SK-N-SH treated with all-trans-retinoic acid at 6 μM for 48 hours (cell line): ENCODE measurements at regions not wholly inside any gene's neighbourhood (a gene's known extent, or its start where the extent isn't known, plus 50 kb on each side); places are given as distances from the start of the nearest gene placed in this dataset.

ENCODE experiments used
- ATAC-seq: fragments of 200-7000 bp; cut with Tn5 transposase; 3 replicates; pipeline ENCODE4 v1.9.1; 2020; ENCODE audit warnings: mild to moderate bottlenecking, moderate library complexity
- ARNTL ChIP-seq: fragments of 450-650 bp; formaldehyde crosslinking; IDR thresholded peaks from 2 replicates; pipeline ENCODE4 v1.5.0; 2020; ENCODE audit warnings: low read depth, mild to moderate bottlenecking, moderate library complexity, borderline replicate concordance
- BACH2 ChIP-seq: fragments of 250-450 bp; sonication (Bioruptor Pico); IDR thresholded peaks from 2 replicates; pipeline ENCODE4 v1.9.0; 2021; ENCODE audit warnings: mild to moderate bottlenecking, borderline replicate concordance
- CREB5 ChIP-seq: fragments of 250-450 bp; sonication (Bioruptor Pico); IDR thresholded peaks from 2 replicates; pipeline ENCODE4 v1.5.1; 2020; ENCODE audit warnings: low read depth, mild to moderate bottlenecking, moderate library complexity
- CSDC2 ChIP-seq: fragments of 250-450 bp; sonication (Bioruptor Pico); IDR thresholded peaks from 2 replicates; pipeline ENCODE4 v1.5.0; 2020; ENCODE audit warnings: mild to moderate bottlenecking, moderate library complexity
- CSRNP3 ChIP-seq: fragments of 250-450 bp; sonication (Bioruptor Pico); IDR thresholded peaks from 2 replicates; pipeline ENCODE4 v1.5.1; 2021; ENCODE audit warnings: mild to moderate bottlenecking, moderate library complexity
- ESRRG ChIP-seq: fragments of 250-450 bp; sonication (Bioruptor Pico); IDR thresholded peaks from 2 replicates; pipeline ENCODE4 v1.6.1; 2021; ENCODE audit warnings: mild to moderate bottlenecking
- GLIS3 ChIP-seq: fragments of 250-450 bp; sonication (Bioruptor Pico); IDR thresholded peaks from 2 replicates; pipeline ENCODE4 v1.5.0; 2020; ENCODE audit warnings: mild to moderate bottlenecking, moderate library complexity
- ISL1 ChIP-seq: fragments of 250-450 bp; sonication (Bioruptor Pico); IDR thresholded peaks from 2 replicates; pipeline ENCODE4 v2.1.2; 2022; ENCODE audit warnings: mild to moderate bottlenecking, moderate library complexity
- OSR1 ChIP-seq: fragments of 250-450 bp; sonication (Bioruptor Pico); IDR thresholded peaks from 2 replicates; pipeline ENCODE4 v1.8.0; 2022; ENCODE audit warnings: moderate library complexity, mild to moderate bottlenecking, inconsistent platforms
- PATZ1 ChIP-seq: fragments of 250-450 bp; sonication (Bioruptor Pico); IDR thresholded peaks from 2 replicates; pipeline ENCODE4 v1.8.0; 2020; ENCODE audit warnings: mild to moderate bottlenecking, moderate library complexity, borderline replicate concordance
- PPARA ChIP-seq: fragments of 250-450 bp; sonication (Bioruptor Pico); IDR thresholded peaks from 2 replicates; pipeline ENCODE4 v1.5.0; 2020; ENCODE audit warnings: mild to moderate bottlenecking, borderline replicate concordance
- RARB ChIP-seq: fragments of 250-450 bp; sonication (Bioruptor Pico); IDR thresholded peaks from 2 replicates; pipeline ENCODE4 v1.8.0; 2021; ENCODE audit warnings: mild to moderate bottlenecking, moderate library complexity
- SNAI2 ChIP-seq: fragments of 250-450 bp; sonication (Bioruptor Pico); IDR thresholded peaks from 2 replicates; pipeline ENCODE4 v1.5.0; 2020; ENCODE audit warnings: mild to moderate bottlenecking, moderate library complexity
- TCF4 ChIP-seq: fragments of 250-450 bp; sonication (Bioruptor Pico); IDR thresholded peaks from 2 replicates; pipeline ENCODE4 v1.8.0; 2021; ENCODE audit warnings: mild to moderate bottlenecking, moderate library complexity, borderline replicate concordance
- ZC3H10 ChIP-seq: fragments of 250-450 bp; sonication (Bioruptor Pico); IDR thresholded peaks from 2 replicates; pipeline ENCODE4 v1.5.1; 2021; ENCODE audit warnings: mild to moderate bottlenecking, moderate library complexity
- ZFP3 ChIP-seq: fragments of 250-450 bp; sonication (Bioruptor Pico); IDR thresholded peaks from 2 replicates; pipeline ENCODE4 v1.5.0; 2020; ENCODE audit warnings: mild to moderate bottlenecking, moderate library complexity
- ZFP30 ChIP-seq: fragments of 450-650 bp; formaldehyde crosslinking; IDR thresholded peaks from 2 replicates; pipeline ENCODE4 v1.5.0; 2022; ENCODE audit warnings: mild to moderate bottlenecking, moderate library complexity
- ZNF565 ChIP-seq: fragments of 450-650 bp; formaldehyde crosslinking; conservative IDR thresholded peaks from 2 replicates; pipeline ENCODE4 v1.5.0; 2020; ENCODE audit warnings: low read depth, mild to moderate bottlenecking, moderate library complexity
- ZNF70 ChIP-seq: fragments of 450-650 bp; formaldehyde crosslinking; IDR thresholded peaks from 2 replicates; pipeline ENCODE4 v1.5.0; 2020; ENCODE audit warnings: mild to moderate bottlenecking, moderate library complexity
- ZNF8 ChIP-seq: fragments of 450-650 bp; formaldehyde crosslinking; IDR thresholded peaks from 2 replicates; pipeline ENCODE4 v1.5.0; 2020; ENCODE audit warnings: mild to moderate bottlenecking, moderate library complexity
- TF ChIP-seq, protein P1 (sequence below): fragments of 250-450 bp; sonication (Bioruptor Pico); IDR thresholded peaks from 2 replicates; pipeline ENCODE4 v1.8.0; 2021; ENCODE audit warnings: low read depth, mild to moderate bottlenecking, moderate library complexity, borderline replicate concordance

GRCh38 chr5:159697530-159697929 lies 218.8 kb upstream of the ADRA1B start:
- TF ChIP-seq BACH2 (no peak), SNAI2 (CRISPR knock-in tag) (no peak), ZNF8 (CRISPR knock-in tag) (no peak), ARNTL (CRISPR knock-in tag) (no peak), OSR1 (no peak), GLIS3 (CRISPR knock-in tag) (no peak), ZFP3 (CRISPR knock-in tag) (no peak), CSRNP3 (CRISPR knock-in tag) (no peak), CSDC2 (CRISPR knock-in tag) (no peak), ZNF565 (CRISPR knock-in tag) (no peak), ISL1 (CRISPR knock-in tag) (no peak), ZFP30 (CRISPR knock-in tag) (no peak)
- TF ChIP-seq, protein P1, sequence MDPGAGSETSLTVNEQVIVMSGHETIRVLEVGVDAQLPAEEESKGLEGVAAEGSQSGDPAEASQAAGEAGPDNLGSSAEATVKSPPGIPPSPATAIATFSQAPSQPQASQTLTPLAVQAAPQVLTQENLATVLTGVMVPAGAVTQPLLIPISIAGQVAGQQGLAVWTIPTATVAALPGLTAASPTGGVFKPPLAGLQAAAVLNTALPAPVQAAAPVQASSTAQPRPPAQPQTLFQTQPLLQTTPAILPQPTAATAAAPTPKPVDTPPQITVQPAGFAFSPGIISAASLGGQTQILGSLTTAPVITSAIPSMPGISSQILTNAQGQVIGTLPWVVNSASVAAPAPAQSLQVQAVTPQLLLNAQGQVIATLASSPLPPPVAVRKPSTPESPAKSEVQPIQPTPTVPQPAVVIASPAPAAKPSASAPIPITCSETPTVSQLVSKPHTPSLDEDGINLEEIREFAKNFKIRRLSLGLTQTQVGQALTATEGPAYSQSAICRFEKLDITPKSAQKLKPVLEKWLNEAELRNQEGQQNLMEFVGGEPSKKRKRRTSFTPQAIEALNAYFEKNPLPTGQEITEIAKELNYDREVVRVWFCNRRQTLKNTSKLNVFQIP (CRISPR knock-in tag), result no peak
- no peak for ATAC-seq

DNA sequence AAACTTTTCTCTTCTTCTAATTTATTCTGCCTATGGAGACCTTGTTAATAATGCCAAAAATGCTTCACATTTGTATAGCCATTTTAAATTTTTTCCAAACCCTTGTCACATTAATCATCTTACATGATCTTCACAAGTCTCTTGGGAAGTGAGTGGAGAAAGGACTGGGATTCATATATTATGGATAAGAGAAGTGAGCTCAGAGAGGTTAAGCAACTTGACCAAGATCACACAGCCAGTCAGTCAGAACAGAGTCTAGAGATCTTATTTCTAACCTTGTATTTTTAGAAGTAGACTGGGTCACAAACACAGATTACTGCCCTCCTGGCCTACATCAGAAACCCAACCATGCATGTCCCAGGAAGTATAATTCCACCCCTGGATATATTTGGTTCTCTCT lies 218.0 kb upstream of the ADRA1B start:
- TF ChIP-seq ZNF70 (CRISPR knock-in tag) (no peak), TCF4 (CRISPR knock-in tag) (no peak), RARB (CRISPR knock-in tag) (no peak), BACH2 (no peak), OSR1 (no peak), ZNF8 (CRISPR knock-in tag) (no peak), ZNF565 (CRISPR knock-in tag) (no peak), CREB5 (no peak)
- ATAC-seq, result no peak

DNA sequence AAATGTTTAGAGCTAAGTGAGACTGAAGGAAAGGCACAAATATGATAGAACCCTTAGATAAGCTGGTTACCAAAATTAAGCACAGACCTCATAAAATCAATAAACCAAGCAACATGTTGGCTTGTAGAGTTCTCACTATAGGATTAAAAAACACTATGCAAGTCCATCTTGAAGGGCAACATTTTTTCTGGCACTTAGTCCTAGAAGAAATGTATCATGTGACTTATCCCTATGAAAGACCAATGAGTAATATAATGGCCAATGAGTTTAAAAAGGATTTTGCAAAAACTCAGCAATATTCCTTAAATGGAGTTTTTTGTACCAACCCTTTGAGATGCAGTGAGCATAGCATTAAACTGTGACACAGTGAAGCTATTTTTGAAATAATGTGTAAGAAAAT lies 216.3 kb upstream of the ADRA1B start:
- TF ChIP-seq ARNTL (CRISPR knock-in tag) (no peak), ZNF70 (CRISPR knock-in tag) (no peak), ISL1 (CRISPR knock-in tag) (no peak), ESRRG (CRISPR knock-in tag) (no peak), ZFP30 (CRISPR knock-in tag) (no peak), GLIS3 (CRISPR knock-in tag) (no peak)
- no peak for ATAC-seq

GRCh38 chr5:159702301-159702700 lies 214.0 kb upstream of the ADRA1B start:
- ATAC-seq, result no peak
- TF ChIP-seq OSR1, result no peak
- no peak for TF ChIP-seq CSRNP3 (CRISPR knock-in tag)
- TF ChIP-seq ZFP30 (CRISPR knock-in tag), result no peak
- TF ChIP-seq, protein P1 (CRISPR knock-in tag), result no peak
- no peak for TF ChIP-seq CSDC2 (CRISPR knock-in tag)
- no peak for TF ChIP-seq ESRRG (CRISPR knock-in tag)
- TF ChIP-seq ZNF70 (CRISPR knock-in tag), result no peak
- no peak for TF ChIP-seq ZC3H10 (CRISPR knock-in tag)
- no peak for TF ChIP-seq CREB5
- no peak for TF ChIP-seq PATZ1
- no peak for TF ChIP-seq ISL1 (CRISPR knock-in tag)
- no peak for TF ChIP-seq RARB (CRISPR knock-in tag)
- TF ChIP-seq ARNTL (CRISPR knock-in tag), result no peak
- no peak for TF ChIP-seq PPARA (CRISPR knock-in tag)
- TF ChIP-seq ZNF8 (CRISPR knock-in tag), result no peak
- TF ChIP-seq BACH2, result no peak
- no peak for TF ChIP-seq SNAI2 (CRISPR knock-in tag)
